Nephron (organoid): ENCODE measurements at regions not wholly inside any gene's neighbourhood (a gene's known extent, or its start where the extent isn't known, plus 50 kb on each side); places are given as distances from the start of the nearest gene placed in this dataset.

Experiments
- H3K27ac Mint-ChIP-seq, 3 experiments: 2 replicates each; pipeline ENCODE4 v1.8.0; 2020; ENCODE audit warnings: mixed read lengths in 3 of 3, mild to moderate bottlenecking in 2 of 3, moderate library complexity in 1 of 3
- H3K27me3 Mint-ChIP-seq: 2 replicates; pipeline ENCODE4 v1.8.0; 2021; ENCODE audit warnings: low read depth, mild to moderate bottlenecking, moderate library complexity, mixed read lengths
- H3K36me3 Mint-ChIP-seq: 2 replicates; pipeline ENCODE4 v1.8.0; 2020; ENCODE audit warnings: low read depth, mixed read lengths
- H3K4me1 Mint-ChIP-seq: 2 replicates; pipeline ENCODE4 v1.8.0; 2020; ENCODE audit warnings: mixed read lengths
- H3K4me3 Mint-ChIP-seq, 3 experiments: 2 replicates each; pipeline ENCODE4 v1.8.0; 2020; ENCODE audit warnings: mild to moderate bottlenecking in 3 of 3, mixed read lengths in 3 of 3, moderate library complexity in 2 of 3
- H3K9me3 Mint-ChIP-seq: 2 replicates; pipeline ENCODE4 v1.8.0; 2020; ENCODE audit warnings: mixed read lengths
- TF ChIP-seq, protein P1 (sequence below), 3 experiments: fragments of 200-600 bp; sonication (generic); IDR thresholded peaks; one replicate each; pipeline ENCODE4 v1.5.0; 2021; ENCODE audit warnings: antibody characterized with exemption in 3 of 3; ENCODE audit not compliant: unreplicated experiment in 3 of 3

DNA sequence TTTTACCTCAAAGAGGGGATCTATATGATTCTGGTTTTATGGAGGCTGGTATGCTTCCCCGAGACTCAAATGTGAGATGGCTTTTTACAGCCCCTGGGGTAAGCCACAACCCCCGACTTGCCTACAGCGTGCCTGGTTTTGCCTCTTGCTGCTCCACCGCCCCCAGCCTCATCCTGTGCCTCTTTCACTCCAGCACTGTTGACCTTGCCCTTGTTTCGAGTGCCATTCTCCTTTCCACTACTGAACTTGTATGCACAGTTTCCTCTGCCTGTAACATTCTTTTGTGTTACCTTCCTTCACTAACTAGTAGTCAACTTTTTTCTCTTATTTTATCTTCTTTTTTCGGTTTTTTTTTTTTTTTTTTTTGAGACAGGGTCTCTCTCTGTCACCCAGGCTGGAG, 219.0 kb upstream of the ZBED5 start:
- no peaks in the 10 kb centered on the region for H3K9me3 Mint-ChIP-seq
- no peaks in the 10 kb centered on the region for H3K36me3 Mint-ChIP-seq

DNA sequence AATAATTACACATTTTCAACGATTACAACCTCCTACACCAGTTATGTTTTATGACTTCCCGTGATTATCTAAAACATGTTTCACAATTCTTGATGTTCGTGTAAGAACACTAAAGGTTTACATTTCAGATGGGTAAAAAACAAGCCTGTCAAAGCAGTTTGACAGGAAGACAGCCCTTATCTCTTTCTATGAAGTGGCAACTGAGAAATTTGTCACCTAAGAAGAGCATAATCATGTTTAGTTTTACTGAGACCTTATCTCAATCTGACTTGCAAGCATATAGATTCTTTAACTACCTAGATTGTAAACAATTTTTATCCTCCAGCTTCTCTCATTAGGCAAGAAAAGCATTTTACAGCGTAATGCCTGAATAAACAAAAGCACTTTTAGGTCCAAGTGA, 218.4 kb upstream of the ZBED5 start:
- H3K4me1 Mint-ChIP-seq: peaks cover 63% of the 10 kb centered on the region
- TF ChIP-seq, protein P1, sequence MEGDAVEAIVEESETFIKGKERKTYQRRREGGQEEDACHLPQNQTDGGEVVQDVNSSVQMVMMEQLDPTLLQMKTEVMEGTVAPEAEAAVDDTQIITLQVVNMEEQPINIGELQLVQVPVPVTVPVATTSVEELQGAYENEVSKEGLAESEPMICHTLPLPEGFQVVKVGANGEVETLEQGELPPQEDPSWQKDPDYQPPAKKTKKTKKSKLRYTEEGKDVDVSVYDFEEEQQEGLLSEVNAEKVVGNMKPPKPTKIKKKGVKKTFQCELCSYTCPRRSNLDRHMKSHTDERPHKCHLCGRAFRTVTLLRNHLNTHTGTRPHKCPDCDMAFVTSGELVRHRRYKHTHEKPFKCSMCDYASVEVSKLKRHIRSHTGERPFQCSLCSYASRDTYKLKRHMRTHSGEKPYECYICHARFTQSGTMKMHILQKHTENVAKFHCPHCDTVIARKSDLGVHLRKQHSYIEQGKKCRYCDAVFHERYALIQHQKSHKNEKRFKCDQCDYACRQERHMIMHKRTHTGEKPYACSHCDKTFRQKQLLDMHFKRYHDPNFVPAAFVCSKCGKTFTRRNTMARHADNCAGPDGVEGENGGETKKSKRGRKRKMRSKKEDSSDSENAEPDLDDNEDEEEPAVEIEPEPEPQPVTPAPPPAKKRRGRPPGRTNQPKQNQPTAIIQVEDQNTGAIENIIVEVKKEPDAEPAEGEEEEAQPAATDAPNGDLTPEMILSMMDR (IDR thresholded peaks at IDR 0.05; ENCODE audit: unreplicated experiment in 3 of 3): no peak
- H3K36me3 Mint-ChIP-seq: no peaks in the 10 kb centered on the region
- H3K4me3 Mint-ChIP-seq: no peak overlapping the region
- no peak overlapping the region for H3K27ac Mint-ChIP-seq
- H3K27me3 Mint-ChIP-seq: peaks cover 38% of the 10 kb centered on the region
- H3K9me3 Mint-ChIP-seq: no peaks in the 10 kb centered on the region

More for the DNA sequence above, 219.0 kb upstream of the ZBED5 start:
- Mint-ChIP-seq H3K4me3 (no peak overlapping the region), H3K4me1 (peaks cover 63% of the 10 kb centered on the region), H3K27ac (no peak overlapping the region), H3K27me3 (peaks cover 33% of the 10 kb centered on the region)
- TF ChIP-seq, protein P1 (IDR thresholded peaks at IDR 0.05; ENCODE audit: unreplicated experiment in 3 of 3): no peak

DNA sequence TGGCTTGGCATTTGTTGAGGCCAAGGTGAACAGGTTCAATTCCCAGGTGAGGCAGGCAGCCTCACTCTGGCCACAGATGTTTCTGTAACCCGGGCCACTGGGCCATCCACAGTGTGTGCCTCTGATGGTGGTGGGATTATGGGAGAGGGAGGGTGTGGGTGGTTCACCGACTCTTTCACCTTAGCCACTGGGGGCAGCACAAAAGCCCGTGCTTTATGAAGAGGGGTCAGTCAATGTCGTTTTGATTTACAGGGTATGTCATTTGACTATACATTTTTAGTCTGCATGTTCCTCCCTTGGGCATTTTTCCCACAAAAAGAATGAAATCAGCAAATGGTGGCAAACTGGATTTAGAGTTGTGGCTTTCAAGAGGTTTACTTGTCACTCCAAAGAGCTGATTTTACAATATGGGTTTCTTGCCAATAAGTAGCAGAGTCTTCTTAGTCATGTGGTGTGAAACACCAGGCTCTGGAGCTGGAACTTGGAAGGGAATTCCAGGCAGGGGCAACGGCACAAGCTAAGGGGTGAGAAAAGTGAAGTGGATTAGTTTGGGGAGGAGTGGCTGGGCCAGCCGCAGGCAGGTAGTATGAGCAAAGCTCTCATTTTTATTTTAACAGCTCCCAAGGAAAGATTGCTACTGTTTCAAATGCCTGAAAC, 217.8 kb upstream of the ZBED5 start:
- Mint-ChIP-seq H3K36me3 (no peaks in the 10 kb centered on the region), H3K27ac (no peak overlapping the region), H3K4me1 (peaks cover 65% of the 10 kb centered on the region), H3K9me3 (no peaks in the 10 kb centered on the region), H3K27me3 (peaks cover 39% of the 10 kb centered on the region), H3K4me3 (no peak overlapping the region)
- TF ChIP-seq, protein P1 (IDR thresholded peaks at IDR 0.05; ENCODE audit: unreplicated experiment in 3 of 3): no peak

DNA sequence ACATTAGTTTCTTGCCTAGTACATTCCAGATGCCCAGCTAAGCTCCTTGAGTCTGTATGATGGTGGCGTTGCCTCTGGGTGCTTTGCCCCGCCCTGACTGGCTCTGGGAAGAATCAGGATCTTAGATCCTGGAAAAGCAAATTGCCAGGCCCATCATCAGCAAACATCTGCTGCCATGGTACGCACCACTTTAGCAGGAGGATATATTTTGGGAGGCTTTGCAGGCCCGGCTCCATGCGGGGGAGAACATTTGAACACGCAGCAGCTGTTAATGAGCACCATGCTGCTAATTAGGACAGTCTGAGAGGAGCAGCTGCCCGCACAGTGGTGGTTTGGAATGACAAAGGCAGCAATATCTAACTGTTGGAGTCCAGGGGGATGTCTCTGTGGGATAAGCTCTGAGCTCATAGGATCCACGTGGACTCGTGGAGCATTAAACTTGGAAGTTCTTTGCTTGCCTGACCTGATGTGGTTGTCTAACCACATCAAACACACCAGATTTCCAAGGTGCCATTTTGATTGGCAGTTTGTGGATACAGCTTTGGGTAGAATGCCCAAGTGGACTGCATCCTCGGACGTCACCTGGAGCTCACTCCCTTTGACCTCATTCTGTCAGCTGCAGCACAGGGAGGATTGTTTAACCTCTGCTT, 217.0 kb upstream of the ZBED5 start:
- Mint-ChIP-seq H3K4me3 (peak overlapping the region in 1 of 3 experiments; percentile 20), H3K9me3 (no peaks in the 10 kb centered on the region), H3K4me1 (peaks cover 74% of the 10 kb centered on the region), H3K27ac (no peak overlapping the region), H3K36me3 (no peaks in the 10 kb centered on the region), H3K27me3 (peaks cover 39% of the 10 kb centered on the region)
- TF ChIP-seq, protein P1 (IDR thresholded peaks at IDR 0.05; ENCODE audit: unreplicated experiment in 3 of 3): no peak

DNA sequence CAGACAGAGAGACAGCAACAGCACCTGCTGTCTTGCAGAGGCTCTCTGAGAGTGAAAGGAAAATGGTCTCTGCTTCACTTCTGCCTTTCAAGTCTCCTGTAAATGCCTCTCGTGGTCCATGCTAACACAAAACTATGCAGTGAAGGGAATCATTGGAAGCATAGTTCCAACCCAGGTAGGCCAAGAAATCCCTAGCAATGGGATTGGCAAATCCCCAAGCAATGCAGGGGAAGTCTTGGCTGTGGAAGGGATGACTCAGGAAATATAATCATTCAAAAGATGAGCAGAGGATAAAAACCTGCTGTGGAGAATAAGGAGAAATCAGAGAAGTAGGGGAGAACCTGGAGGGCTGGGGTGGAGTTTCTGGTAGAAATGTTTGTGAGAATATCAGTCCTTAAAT, 216.1 kb upstream of the ZBED5 start:
- Mint-ChIP-seq H3K4me3 (no peak overlapping the region), H3K4me1 (peaks cover 81% of the 10 kb centered on the region)
- TF ChIP-seq, protein P1 (IDR thresholded peaks at IDR 0.05; ENCODE audit: unreplicated experiment in 3 of 3): no peak

DNA sequence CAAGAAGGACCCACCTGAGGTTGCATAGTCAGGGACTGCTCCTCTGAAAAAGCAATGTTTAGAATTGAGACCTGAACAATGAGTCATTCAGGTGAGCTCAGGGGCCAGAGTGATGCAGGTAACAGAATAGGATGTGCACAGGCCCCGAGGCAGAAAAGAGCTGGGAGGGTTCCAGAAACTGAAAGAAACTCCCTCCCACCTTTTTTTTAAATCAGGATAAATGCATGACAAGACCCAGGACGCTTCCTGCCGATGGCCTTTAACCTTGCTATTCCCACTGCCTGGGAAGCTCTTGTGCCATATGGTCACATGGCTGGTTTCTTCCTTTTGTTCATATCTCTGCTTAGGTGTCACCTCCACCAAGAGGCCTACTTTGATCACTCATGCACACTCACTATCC, 214.2 kb upstream of the ZBED5 start:
- H3K4me3 Mint-ChIP-seq: no peak overlapping the region
- peak overlapping the region in 1 of 3 experiments; percentile 8 for H3K27ac Mint-ChIP-seq

More for the DNA sequence above, 216.1 kb upstream of the ZBED5 start:
- Mint-ChIP-seq H3K27ac (no peak overlapping the region), H3K36me3 (no peaks in the 10 kb centered on the region), H3K27me3 (peaks cover 39% of the 10 kb centered on the region), H3K9me3 (no peaks in the 10 kb centered on the region)

More for the DNA sequence above, 214.2 kb upstream of the ZBED5 start:
- H3K9me3 Mint-ChIP-seq: no peaks in the 10 kb centered on the region
- TF ChIP-seq, protein P1 (IDR thresholded peaks at IDR 0.05; ENCODE audit: unreplicated experiment in 3 of 3): no peak
- H3K36me3 Mint-ChIP-seq: no peaks in the 10 kb centered on the region
- peaks cover 76% of the 10 kb centered on the region for H3K4me1 Mint-ChIP-seq
- H3K27me3 Mint-ChIP-seq: peaks cover 33% of the 10 kb centered on the region
